Stimulated activated naive CD8-positive, alpha-beta T cell treated with anti-CD3 and anti-CD28 coated beads, Interleukin-15, Interleukin-2, amounts not matched to agents 100 ng/mL and 50 ng/mL, for 24 hours (primary cell): ENCODE measurements at regions not wholly inside any gene's neighbourhood (a gene's known extent, or its start where the extent isn't known, plus 50 kb on each side); places are given as distances from the start of the nearest gene placed in this dataset.

Source experiments
- H3K27ac Mint-ChIP-seq: one replicate; pipeline ENCODE4 v1.8.0; 2021; ENCODE audit warnings: mild to moderate bottlenecking, mixed read lengths
- H3K27me3 Mint-ChIP-seq: one replicate; pipeline ENCODE4 v1.8.0; 2021; ENCODE audit warnings: mixed read lengths
- H3K36me3 Mint-ChIP-seq: one replicate; pipeline ENCODE4 v1.8.0; 2021; ENCODE audit warnings: low read depth, mixed read lengths
- H3K4me1 Mint-ChIP-seq: one replicate; pipeline ENCODE4 v1.8.0; 2021; ENCODE audit warnings: low read depth, mixed read lengths
- H3K4me3 Mint-ChIP-seq: one replicate; pipeline ENCODE4 v1.8.0; 2021; ENCODE audit warnings: mild to moderate bottlenecking, mixed read lengths
- H3K9me3 Mint-ChIP-seq: one replicate; pipeline ENCODE4 v1.8.0; 2021; ENCODE audit warnings: mixed read lengths

DNA sequence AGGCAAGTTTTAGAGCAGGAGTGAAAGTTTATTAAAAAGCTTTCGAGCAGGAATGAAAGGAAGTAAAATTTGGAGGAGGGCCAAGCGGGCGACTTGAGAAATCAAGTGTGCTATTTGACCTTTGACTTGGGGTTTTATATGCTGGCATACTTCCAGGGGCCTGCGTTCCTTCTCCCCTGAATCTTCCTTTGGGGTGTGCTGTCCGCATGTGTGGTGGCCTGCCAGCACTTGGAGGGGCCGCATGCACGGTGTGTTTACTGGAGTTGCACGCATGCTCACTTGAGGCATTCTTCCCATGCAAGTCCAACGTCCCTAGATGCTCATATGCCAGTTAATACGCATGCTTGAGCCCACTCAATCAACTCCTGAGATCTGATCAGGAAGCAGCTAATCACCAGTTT, 78.3 kb upstream of the MAP4K4 start:
- Mint-ChIP-seq H3K27ac (no peak overlapping the region), H3K36me3 (no peaks in the 10 kb centered on the region), H3K27me3 (no peaks in the 10 kb centered on the region), H3K4me1 (peaks cover 57% of the 10 kb centered on the region), H3K4me3 (no peak overlapping the region), H3K9me3 (no peaks in the 10 kb centered on the region)

DNA sequence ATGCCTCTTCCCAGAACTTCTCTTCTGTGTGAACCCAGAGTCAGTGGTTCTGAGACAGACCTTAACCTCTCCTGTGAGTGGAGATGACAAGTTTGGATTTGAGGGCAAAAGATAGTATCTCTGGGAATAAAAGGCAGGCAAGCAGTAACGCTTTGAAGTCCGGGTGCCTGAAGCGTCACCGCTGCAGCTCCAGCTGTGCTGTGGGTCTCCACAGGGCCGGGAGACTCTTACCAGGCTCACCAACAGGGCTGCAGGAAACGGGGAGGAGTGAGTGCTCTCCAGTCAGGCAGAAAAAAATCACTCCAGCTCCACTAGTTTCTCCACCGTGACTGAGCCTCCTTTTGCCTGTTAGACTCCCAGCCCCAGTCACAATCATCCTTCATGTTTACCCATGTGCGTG, 79.7 kb upstream of the MAP4K4 start:
- Mint-ChIP-seq H3K4me3 (no peak overlapping the region), H3K27me3 (no peaks in the 10 kb centered on the region), H3K36me3 (no peaks in the 10 kb centered on the region), H3K27ac (no peak overlapping the region), H3K4me1 (peaks cover 45% of the 10 kb centered on the region), H3K9me3 (no peaks in the 10 kb centered on the region)

DNA sequence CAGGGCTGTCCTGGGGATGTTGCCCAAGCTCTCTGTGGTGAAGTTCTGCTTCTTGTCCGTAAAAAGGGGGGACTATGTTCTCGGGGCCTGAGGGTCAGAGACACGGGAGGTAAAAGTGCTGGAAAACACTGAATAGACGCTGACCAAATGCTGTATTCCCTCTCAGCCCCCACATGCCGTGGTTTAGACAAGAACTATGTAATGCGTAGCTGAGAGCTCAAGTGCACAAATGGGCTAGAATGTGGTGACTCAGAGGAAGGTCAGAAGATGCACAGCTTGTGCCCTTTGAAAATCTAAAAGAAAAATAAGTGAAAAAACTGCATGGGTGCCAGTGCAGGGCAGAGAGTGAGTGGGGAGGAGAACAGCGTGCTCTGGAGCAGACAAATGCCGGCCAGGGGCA, 80.3 kb upstream of the MAP4K4 start:
- no peaks in the 10 kb centered on the region for H3K9me3 Mint-ChIP-seq
- no peak overlapping the region for H3K4me3 Mint-ChIP-seq

DNA sequence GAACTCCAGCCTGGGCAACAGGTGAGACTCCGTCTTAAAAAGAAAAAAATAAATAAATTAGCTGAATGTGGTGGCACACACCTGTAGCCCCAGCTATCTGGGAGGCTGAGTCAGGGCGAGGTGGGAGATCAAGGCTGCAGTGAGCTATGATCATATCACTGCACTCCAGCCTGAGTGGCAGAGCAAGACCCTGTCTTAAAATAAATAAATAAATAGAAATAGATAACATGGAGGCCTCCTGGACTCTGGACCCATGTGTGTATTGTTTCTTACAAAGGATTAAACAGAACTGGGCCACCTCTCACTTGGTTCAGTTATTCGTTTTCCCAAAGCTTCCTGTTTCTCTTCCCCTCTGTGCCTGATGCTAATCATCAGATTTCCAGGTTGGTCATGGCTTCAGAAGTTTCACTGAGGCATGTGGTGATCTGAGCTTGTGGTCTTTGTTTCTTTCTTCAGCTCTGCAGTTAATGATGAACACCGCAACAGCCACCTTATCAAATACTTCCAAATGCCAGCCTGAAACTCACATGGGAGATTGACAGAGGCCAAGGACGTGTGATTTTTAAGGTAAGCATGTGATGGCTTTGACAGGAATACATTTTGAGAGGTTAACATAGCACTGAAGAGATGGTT, 83.3 kb upstream of the MAP4K4 start:
- Mint-ChIP-seq H3K27ac (no peak overlapping the region), H3K4me3 (no peak overlapping the region), H3K4me1 (peaks cover 27% of the 10 kb centered on the region), H3K9me3 (no peaks in the 10 kb centered on the region), H3K36me3 (no peaks in the 10 kb centered on the region), H3K27me3 (no peaks in the 10 kb centered on the region)

More for the DNA sequence above, 80.3 kb upstream of the MAP4K4 start:
- H3K36me3 Mint-ChIP-seq, result no peaks in the 10 kb centered on the region
- H3K4me1 Mint-ChIP-seq, result peaks cover 39% of the 10 kb centered on the region
- H3K27ac Mint-ChIP-seq, result no peak overlapping the region
- no peaks in the 10 kb centered on the region for H3K27me3 Mint-ChIP-seq

DNA sequence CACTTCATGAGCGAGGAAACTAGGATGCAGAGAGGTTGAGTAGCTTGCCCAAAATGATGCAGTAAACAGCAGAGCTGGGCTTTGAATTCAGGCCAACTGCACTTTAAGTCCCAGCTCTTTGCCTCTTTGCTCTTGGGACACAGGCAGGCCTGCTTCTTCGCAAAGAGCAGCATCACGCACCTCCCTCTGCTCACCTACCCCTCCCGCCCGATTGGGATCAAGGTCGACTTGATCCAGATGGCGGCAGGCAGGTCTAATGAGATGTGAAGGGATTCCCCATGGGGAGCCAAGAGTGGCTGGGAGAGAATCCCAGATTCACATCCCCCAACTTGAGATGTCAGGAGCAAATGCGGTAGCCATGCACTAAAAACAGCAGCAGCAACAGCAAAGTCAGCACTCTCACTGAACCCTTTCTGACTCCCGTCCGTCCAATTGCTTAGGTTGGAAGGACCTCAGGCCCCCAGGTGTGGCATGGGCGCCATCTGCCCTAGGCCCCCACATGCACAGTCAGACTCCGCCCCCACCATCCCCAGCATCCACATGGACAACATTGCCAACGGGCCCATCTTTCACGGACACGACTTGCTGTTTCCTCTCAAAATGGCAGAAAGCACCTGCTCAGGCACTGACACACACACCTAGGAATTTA, 84.3 kb upstream of the MAP4K4 start:
- Mint-ChIP-seq H3K4me3 (no peak overlapping the region), H3K4me1 (peaks cover 20% of the 10 kb centered on the region), H3K27ac (no peak overlapping the region), H3K9me3 (no peaks in the 10 kb centered on the region), H3K36me3 (no peaks in the 10 kb centered on the region), H3K27me3 (no peaks in the 10 kb centered on the region)

DNA sequence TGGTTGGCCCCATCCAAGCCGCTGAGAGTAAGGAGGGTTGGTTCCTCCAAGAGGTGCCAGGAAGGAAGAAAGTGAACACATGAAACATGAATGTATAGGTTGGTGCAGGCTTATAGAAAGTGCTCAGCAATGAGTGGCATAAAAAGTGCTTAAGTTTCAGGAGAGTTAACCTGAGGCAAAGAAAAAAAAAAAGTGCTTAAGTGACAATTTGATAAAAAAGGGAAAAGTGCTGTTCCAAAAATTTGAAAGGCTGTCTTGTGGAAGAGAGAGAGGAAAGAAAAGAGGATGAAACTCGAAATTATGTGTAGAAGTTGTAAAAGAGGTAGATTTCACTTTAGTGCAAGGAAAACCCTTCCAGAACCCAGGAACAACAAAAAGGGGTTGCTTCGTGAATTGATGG, 85.5 kb upstream of the MAP4K4 start:
- H3K27me3 Mint-ChIP-seq, result no peaks in the 10 kb centered on the region
- H3K9me3 Mint-ChIP-seq, result no peaks in the 10 kb centered on the region
- H3K4me3 Mint-ChIP-seq, result no peak overlapping the region
- no peaks in the 10 kb centered on the region for H3K36me3 Mint-ChIP-seq
- no peak overlapping the region for H3K27ac Mint-ChIP-seq
- H3K4me1 Mint-ChIP-seq, result peaks cover 12% of the 10 kb centered on the region

DNA sequence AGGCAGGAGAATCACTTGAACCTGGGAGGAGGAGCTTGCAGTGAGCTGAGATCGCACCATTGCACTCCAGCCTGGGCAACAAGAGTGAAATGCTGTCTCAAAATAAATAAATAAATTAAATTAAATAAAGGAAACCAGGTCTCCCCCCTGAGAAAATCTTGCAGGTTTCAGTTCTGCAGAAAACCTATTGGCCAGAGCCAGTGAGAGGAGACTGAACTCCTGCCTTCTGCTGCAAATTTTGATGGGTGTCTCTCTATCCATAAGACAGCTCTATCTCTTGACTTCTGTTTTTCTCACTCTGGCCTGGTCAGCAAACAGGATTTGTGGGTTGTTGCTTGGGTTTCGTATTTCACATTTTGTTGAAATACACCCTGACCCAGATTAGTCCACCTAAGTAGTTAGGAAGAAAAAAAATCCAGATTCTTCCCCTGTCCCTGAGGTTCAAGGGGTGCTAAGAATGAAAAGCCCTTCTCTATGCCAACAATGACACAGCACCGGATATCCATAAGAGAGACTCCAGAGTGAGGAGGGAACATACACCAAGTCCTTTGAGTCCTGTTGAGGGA, 86.7 kb upstream of the MAP4K4 start:
- no peaks in the 10 kb centered on the region for H3K27me3 Mint-ChIP-seq
- no peaks in the 10 kb centered on the region for H3K36me3 Mint-ChIP-seq
- no peak overlapping the region for H3K27ac Mint-ChIP-seq
- no peak overlapping the region for H3K4me3 Mint-ChIP-seq
- no peaks in the 10 kb centered on the region for H3K9me3 Mint-ChIP-seq
- peaks cover 11% of the 10 kb centered on the region for H3K4me1 Mint-ChIP-seq

DNA sequence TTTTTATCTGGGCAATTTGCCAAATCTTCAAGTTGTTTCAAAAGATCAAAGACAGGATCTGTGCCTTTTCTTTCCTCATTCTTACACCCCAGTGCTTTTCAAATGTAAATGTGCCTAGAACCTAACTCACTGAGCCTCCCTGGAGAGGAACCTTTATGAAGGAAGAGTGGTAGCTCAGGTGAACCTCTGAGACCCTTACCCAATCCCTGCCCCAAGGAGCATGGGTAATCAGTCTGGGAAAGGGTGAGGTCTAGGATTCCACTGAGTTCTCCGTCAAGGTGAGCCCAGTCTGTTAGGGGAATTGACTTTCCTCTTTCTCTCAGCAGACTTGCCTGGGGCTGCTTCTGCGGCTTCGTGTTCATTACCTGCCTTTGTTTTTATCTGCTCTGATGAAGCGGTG, 88.1 kb upstream of the MAP4K4 start:
- Mint-ChIP-seq H3K9me3 (no peaks in the 10 kb centered on the region), H3K27me3 (no peaks in the 10 kb centered on the region), H3K4me1 (peaks cover 2% of the 10 kb centered on the region), H3K36me3 (no peaks in the 10 kb centered on the region), H3K4me3 (no peak overlapping the region), H3K27ac (no peak overlapping the region)

DNA sequence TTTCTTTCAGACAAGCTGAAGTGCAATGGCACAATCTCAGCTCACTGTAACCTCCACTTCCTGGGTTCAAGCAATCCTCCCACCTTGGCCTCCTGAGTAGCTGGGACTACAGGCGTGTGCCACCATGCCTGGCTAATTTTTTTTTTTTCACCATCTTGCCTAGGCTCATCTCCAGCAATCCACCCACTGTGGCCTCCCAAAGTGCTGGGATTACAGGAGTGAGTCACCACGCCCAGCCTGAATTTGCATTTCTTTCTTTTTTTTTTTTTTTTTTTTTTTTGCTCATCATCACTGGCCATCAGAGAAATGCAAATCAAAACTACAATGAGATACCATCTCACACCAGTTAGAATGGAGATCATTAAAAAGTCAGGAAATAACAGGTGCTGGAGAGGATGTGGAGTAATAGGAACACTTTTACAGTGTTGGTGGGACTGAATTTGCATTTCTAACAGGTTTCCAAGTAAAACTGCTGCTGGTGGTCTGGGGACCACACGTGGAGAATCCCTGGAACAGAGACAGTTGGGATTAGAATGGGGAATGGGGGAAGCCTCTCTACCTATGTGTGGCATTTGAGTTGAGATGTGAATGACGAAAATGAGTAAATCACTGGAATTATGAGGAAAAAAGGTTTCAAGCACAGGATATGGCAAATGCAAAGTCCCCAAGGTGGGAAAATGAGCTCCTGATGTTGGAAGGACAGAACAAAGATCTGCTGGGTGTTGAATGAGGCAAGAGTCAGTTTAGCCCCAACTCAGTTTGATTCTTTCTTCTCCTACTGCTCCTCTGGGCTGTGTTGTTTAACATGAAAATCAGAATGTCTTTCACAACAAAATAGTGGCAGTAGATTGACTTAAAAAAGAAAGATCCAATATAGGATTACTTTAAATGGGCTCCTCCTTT, 88.8 kb upstream of the MAP4K4 start:
- H3K27me3 Mint-ChIP-seq, result no peaks in the 10 kb centered on the region
- peak overlapping the region; percentile 61 for H3K27ac Mint-ChIP-seq
- H3K4me1 Mint-ChIP-seq, result no peaks in the 10 kb centered on the region
- no peak overlapping the region for H3K4me3 Mint-ChIP-seq
- no peaks in the 10 kb centered on the region for H3K9me3 Mint-ChIP-seq
- no peaks in the 10 kb centered on the region for H3K36me3 Mint-ChIP-seq

DNA sequence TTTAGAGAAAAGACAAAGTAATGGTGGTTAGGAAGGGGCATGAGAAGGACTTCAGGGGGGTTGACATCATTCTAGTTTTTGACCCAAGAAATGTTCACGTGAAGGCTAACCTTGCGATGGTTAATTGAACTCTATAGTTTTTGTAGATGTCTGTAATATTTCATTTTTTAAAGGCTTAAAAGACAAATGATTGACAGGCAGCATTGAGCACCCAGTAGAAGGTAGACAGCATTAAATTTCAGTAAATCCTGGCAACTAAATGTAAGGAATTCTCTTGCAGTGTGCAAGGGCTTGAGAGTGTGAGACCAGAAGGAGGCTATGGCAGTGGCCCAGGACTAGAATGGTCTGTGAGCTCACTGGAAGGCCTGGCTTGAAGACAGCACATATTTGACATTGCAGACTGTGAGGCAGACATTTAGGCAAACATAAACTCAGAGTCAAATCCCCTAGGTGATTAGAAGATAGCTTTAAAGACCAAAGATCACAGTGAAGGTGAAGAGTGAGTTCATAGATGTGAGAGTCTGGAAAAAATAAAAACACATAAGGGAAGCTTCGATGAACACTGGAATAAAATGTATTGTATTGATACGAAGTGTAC, 100.1 kb upstream of the MAP4K4 start:
- Mint-ChIP-seq H3K9me3 (no peaks in the 10 kb centered on the region), H3K4me1 (peaks cover 11% of the 10 kb centered on the region), H3K27me3 (no peaks in the 10 kb centered on the region), H3K36me3 (no peaks in the 10 kb centered on the region), H3K27ac (no peak overlapping the region), H3K4me3 (no peak overlapping the region)

DNA sequence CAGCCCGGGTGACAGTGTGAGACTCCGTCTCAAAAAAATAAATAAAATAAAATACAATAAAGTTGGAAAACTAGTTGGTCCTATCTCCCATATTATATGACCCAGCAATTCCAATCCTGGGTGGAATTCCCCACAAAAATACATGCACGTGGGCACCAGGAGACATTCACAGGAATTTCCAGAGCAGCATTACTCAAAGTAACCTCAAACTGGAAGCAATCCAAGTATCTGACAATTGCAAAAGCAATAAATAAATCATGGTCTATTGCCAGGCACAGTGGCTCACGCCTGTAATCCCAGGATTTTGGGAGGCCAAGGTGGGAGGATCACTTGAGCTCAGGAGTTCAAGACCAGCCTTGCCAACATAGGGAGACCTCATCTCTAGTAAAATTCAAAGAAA, 101.2 kb upstream of the MAP4K4 start:
- H3K4me1 Mint-ChIP-seq, result peaks cover 11% of the 10 kb centered on the region
- no peaks in the 10 kb centered on the region for H3K9me3 Mint-ChIP-seq
- H3K4me3 Mint-ChIP-seq, result no peak overlapping the region
- H3K36me3 Mint-ChIP-seq, result no peaks in the 10 kb centered on the region
- no peak overlapping the region for H3K27ac Mint-ChIP-seq
- H3K27me3 Mint-ChIP-seq, result no peaks in the 10 kb centered on the region

DNA sequence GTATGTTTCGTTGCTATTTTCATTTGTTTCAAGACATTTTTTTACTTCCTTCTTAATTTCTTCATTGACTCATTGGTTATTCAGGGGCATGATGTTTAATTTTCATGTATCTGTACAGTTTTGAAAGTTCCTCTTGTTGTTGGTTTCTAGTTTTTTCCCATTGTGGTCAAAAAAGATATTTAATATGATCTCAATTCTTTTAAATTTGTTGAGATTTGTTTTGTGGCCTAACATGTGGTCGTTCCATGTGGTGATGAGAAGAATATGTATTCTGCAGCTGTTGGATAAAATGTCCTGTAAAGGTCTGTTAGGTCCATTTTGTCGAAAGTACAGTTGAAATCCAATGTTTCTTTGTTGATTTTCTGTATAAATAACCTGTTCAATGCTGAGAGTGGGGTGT, 110.3 kb upstream of the MAP4K4 start:
- Mint-ChIP-seq H3K4me3 (no peak overlapping the region), H3K4me1 (no peaks in the 10 kb centered on the region), H3K27ac (no peak overlapping the region), H3K9me3 (peaks cover 18% of the 10 kb centered on the region), H3K36me3 (no peaks in the 10 kb centered on the region), H3K27me3 (no peaks in the 10 kb centered on the region)

DNA sequence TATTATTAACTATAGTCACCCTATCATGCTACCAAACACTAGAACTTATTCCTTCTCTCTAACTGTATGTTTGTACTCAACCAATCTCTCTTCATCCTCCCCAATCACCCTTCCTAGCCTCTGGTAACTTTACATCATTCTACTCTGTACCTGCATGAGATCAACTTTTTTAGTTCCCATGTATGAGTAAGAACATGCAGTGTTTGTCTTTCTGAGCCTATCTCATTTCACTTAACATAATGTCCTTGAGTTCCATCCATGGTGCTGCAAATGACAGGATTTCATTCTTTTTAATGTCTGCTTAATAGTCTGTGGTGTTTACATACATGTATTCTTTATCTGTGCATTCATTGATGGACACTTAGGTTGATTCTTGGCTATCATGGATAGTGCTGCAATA, 108.9 kb upstream of the RFX8 start:
- H3K4me1 Mint-ChIP-seq, result no peaks in the 10 kb centered on the region
- H3K9me3 Mint-ChIP-seq, result peaks cover 13% of the 10 kb centered on the region
- H3K36me3 Mint-ChIP-seq, result no peaks in the 10 kb centered on the region
- no peak overlapping the region for H3K4me3 Mint-ChIP-seq
- no peak overlapping the region for H3K27ac Mint-ChIP-seq
- no peaks in the 10 kb centered on the region for H3K27me3 Mint-ChIP-seq

DNA sequence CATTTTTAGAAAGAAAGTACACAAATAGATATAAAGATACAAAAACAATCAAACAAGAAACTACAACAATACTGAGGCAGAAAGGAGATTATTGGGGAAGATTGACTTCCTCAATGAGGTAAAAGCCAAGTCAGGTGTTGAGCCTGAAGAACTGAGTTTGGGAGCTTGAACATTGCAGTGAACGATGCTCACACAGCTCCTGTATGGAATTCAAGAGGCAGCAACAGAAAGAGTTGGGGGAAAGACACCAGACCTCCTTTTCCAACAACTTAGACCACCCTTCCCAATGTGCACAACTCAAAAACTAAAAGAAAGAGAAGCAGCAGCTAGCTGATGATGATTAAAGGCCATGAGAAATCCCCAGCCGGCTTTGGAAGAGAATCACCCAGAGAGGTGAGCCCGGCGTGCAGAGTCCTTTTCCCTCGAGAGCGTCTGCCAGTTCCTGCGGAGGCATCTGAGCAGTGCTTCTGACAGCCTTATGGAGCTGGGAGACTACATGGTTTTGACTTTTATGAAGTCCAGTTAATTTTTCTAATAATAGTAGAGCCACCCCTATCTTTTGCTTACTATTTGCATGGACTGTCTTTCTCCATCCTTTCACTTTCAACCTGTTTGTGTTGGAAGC, 106.9 kb upstream of the RFX8 start:
- H3K36me3 Mint-ChIP-seq, result no peaks in the 10 kb centered on the region
- H3K27me3 Mint-ChIP-seq, result no peaks in the 10 kb centered on the region
- H3K4me3 Mint-ChIP-seq, result no peak overlapping the region

More for the DNA sequence above, 106.9 kb upstream of the RFX8 start:
- H3K4me1 Mint-ChIP-seq, result peaks cover 12% of the 10 kb centered on the region
- no peak overlapping the region for H3K27ac Mint-ChIP-seq
- peaks cover 12% of the 10 kb centered on the region for H3K9me3 Mint-ChIP-seq
